ENCODE measurements at regions not wholly inside any gene's neighbourhood (a gene's known extent, or its start where the extent isn't known, plus 50 kb on each side); places are given as distances from the start of the nearest gene placed in this dataset.

DNA sequence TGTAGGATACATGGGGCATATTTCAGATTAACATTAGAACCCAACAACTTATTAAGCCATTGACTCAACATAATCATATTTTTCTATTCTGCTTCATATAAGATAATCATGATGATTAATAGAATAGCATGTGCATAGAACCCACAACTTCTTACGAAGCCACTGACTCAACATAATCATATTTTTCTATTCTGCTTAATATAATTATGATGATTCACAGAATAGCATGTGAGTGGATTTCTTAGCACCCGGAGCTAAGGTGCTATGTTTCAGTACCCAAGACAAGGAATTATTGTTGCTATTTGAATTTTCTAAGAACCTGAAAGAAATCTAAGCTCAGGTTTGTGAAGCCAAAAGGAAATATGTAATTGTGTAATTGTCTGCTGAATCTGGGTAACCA is 96.8 kb downstream of the TENT5A start:
- TF ChIP-seq, protein P1, sequence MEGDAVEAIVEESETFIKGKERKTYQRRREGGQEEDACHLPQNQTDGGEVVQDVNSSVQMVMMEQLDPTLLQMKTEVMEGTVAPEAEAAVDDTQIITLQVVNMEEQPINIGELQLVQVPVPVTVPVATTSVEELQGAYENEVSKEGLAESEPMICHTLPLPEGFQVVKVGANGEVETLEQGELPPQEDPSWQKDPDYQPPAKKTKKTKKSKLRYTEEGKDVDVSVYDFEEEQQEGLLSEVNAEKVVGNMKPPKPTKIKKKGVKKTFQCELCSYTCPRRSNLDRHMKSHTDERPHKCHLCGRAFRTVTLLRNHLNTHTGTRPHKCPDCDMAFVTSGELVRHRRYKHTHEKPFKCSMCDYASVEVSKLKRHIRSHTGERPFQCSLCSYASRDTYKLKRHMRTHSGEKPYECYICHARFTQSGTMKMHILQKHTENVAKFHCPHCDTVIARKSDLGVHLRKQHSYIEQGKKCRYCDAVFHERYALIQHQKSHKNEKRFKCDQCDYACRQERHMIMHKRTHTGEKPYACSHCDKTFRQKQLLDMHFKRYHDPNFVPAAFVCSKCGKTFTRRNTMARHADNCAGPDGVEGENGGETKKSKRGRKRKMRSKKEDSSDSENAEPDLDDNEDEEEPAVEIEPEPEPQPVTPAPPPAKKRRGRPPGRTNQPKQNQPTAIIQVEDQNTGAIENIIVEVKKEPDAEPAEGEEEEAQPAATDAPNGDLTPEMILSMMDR (IDR thresholded peaks at IDR 0.05; ENCODE audit: low read depth, low read length), result no peak
- no peak for DNase-seq (ENCODE audit: low read depth, low spot score)
- in situ Hi-C loops (cut with HindIII; ENCODE audit: low sequenced_read_pairs), result no loop called here
- no peak overlapping the region for H3K4me3 ChIP-seq (ENCODE audit: low read depth, low read length)

- DNase-seq (ENCODE audit: low read depth, low spot score), result no peak
- TF ChIP-seq, protein P1 (IDR thresholded peaks at IDR 0.05; ENCODE audit: low read depth, low read length), result no peak
- H3K4me3 ChIP-seq (ENCODE audit: low read depth, low read length), result no peak overlapping the region
- in situ Hi-C loops (cut with HindIII; ENCODE audit: low sequenced_read_pairs), result no loop called here
Observed at GRCh38 chr6:81648502-81648901, 104.0 kb downstream of the TENT5A start.

DNA sequence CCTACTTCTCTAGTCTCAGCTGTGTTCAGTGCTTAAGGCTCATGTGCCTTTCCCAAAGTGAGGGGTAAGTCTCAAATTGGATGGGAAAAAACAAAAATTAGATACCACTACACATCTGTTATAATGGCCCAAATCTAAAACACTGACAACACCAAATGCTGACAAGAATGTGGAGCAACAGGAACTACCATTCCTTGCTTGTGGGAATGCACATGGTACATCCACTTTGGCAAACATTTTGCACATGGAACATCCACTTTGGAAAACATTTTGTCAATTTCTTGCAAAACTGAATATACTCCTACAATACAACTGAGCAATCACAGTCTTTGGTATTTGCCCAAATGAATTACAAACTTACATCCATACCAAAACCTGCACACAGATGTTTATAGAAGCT is 109.3 kb downstream of the TENT5A start:
- DNase-seq (ENCODE audit: low read depth, low spot score), result no peak
- in situ Hi-C loops (cut with HindIII; ENCODE audit: low sequenced_read_pairs), result no loop called here
- TF ChIP-seq, protein P1 (IDR thresholded peaks at IDR 0.05; ENCODE audit: low read depth, low read length), result no peak
- H3K4me3 ChIP-seq (ENCODE audit: low read depth, low read length), result no peak overlapping the region

DNA sequence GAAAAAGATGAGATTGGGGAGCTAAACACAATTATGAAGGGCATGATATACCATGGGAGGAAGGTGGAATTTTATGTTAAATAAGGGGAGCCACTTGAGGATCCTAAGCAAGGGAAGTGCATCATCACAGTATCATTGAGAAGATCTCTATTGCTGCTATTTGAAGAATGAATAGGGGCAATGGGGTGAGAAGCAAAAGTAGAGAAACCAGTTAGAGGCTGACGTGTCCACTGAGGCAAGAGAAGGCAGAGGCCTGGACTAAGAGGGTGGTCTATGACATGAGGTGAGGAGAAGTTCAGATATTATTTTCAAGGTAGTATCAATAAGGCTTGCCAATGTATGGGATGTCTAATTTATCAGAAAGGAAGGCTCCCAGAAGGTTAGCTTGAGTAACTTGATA is 111.6 kb downstream of the TENT5A start:
- TF ChIP-seq, protein P1 (IDR thresholded peaks at IDR 0.05; ENCODE audit: low read depth, low read length), result no peak
- in situ Hi-C loops (cut with HindIII; ENCODE audit: low sequenced_read_pairs), result no loop called here
- no peak overlapping the region for H3K4me3 ChIP-seq (ENCODE audit: low read depth, low read length)
- DNase-seq (ENCODE audit: low read depth, low spot score), result no peak

- no peak for DNase-seq (ENCODE audit: low read depth, low spot score)
- in situ Hi-C loops (cut with HindIII; ENCODE audit: low sequenced_read_pairs), result no loop called here
- H3K4me3 ChIP-seq (ENCODE audit: low read depth, low read length), result no peak overlapping the region
- TF ChIP-seq, protein P1 (IDR thresholded peaks at IDR 0.05; ENCODE audit: low read depth, low read length), result no peak
Observed at GRCh38 chr6:81640126-81640525, 112.4 kb downstream of the TENT5A start.

GRCh38 chr6:81638366-81638765 is 114.1 kb downstream of the TENT5A start:
- no peak overlapping the region for H3K4me3 ChIP-seq (ENCODE audit: low read depth, low read length)
- in situ Hi-C loops (cut with HindIII; ENCODE audit: low sequenced_read_pairs), result no loop called here
- TF ChIP-seq, protein P1 (IDR thresholded peaks at IDR 0.05; ENCODE audit: low read depth, low read length), result no peak
- DNase-seq (ENCODE audit: low read depth, low spot score), result no peak
